ENCODE measurements at regions not wholly inside any gene's neighbourhood (a gene's known extent, or its start where the extent isn't known, plus 50 kb on each side); places are given as distances from the start of the nearest gene placed in this dataset.

DNA sequence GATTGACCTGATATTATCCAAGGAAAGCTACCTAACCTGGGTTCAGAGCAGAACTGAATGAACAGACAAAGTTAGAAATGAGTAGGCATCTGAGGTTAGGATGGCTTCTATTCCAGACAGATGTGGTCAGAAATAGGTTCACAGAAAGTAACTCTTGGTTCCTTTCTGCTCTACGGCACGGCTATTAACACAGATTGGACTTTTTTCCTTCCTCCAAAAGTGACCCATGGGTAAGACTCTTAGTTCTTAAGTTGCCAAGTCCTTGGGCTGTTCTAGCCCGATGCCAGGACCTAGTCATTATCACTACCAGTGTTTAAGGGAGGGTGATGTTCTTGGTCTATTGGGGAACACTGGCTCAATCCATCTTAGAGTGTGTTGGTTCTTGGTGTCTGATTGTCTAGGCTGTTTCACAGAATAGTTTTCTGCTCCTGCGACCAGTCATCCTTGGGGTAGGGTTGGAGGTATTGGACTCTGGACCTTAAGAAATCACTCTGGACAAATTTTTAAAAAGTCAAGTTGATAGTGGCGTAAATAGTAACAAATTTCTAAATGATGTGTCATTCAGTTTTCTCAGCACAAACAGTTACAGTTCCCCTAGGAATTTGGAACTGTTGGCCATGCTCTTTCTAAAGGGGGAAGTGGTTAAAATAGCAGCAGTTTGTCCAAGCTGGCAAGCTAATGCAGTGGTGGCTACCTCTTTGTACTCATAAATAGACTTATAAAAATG, 60.1 kb upstream of the MYCBP2 start:
- ATAC-seq (peak; percentile 33), DNase-seq (peak in 1 of 4 donors; percentile 30)
- Histone ChIP-seq H3K4me1 (no peaks in the 10 kb centered on the region), H3K27ac (no peak overlapping the region), H3K27me3 (no peaks in the 10 kb centered on the region), H3K36me3 (replicated peaks in 1 of 2; ENCODE audit: insufficient read depth in 1 of 2, low read depth in 2 of 2) (no peaks in the 10 kb centered on the region), H3K9me3 (no peaks in the 10 kb centered on the region), H3K4me3 (no peak overlapping the region)
- intact Hi-C loops (cut with DNase I): no loop called here
- 54 to 70% methylated on average over 5 of the region's 5 CpGs for WGBS, 2 donors
- TF ChIP-seq POLR2A (IDR thresholded peaks at IDR 0.05) (no peak), CTCF (IDR thresholded peaks at IDR 0.05) (no peak)

DNA sequence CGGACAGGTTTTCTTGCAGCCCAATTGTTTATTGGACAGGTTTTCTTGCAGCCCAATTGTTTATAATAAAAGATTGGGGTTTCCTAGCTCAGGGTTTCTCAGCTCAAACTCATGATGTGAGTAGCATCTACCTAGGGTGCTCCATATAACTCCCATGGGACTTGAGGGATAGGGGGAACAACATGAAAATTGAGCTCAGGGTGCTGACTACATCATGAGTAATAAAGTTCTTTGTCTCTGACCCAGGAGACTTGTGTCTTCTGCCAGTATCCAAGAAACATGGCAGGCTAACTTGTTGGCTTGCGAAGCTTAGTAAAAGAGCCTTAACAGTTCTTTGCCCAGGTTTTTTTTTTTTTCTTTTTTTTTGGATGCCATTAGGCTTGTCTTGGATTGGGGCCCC, 59.2 kb upstream of the MYCBP2 start:
- H3K9me3 ChIP-seq: no peaks in the 10 kb centered on the region
- H3K36me3 ChIP-seq (replicated peaks in 1 of 2; ENCODE audit: insufficient read depth in 1 of 2, low read depth in 2 of 2): no peaks in the 10 kb centered on the region
- no peaks in the 10 kb centered on the region for H3K27me3 ChIP-seq
- no peak for TF ChIP-seq CTCF (IDR thresholded peaks at IDR 0.05)
- no peak for TF ChIP-seq POLR2A (IDR thresholded peaks at IDR 0.05)
- DNase-seq (no peak), ATAC-seq (no peak)
- no peaks in the 10 kb centered on the region for H3K4me1 ChIP-seq
- H3K4me3 ChIP-seq: no peak overlapping the region
- intact Hi-C loops (cut with DNase I): no loop called here
- 33 to 47% methylated on average over 2 of the region's 2 CpGs for WGBS, 2 donors
- H3K27ac ChIP-seq: no peak overlapping the region

DNA sequence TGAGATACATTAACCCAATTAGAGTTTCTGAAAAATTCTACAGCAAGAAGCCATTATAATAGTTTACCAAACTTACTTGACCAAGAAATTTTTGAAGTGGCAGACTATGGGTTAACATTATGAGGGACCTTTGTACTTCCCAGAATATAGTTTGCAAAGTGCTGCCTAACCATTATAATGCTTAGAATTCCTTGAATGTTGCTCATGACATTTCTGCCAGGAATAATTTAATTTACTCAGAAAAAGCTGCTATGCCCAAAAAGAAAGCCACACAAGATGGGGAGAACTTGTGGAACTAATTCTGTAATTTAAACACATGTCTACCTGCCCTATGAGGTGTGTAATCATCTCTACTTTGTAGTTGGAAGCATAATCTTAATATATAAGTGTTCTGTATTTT, 58.1 kb upstream of the MYCBP2 start:
- Histone ChIP-seq H3K36me3 (replicated peaks in 1 of 2; ENCODE audit: insufficient read depth in 1 of 2, low read depth in 2 of 2) (no peaks in the 10 kb centered on the region), H3K27me3 (no peaks in the 10 kb centered on the region), H3K4me3 (no peak overlapping the region), H3K9me3 (no peaks in the 10 kb centered on the region), H3K27ac (no peak overlapping the region), H3K4me1 (no peaks in the 10 kb centered on the region)
- intact Hi-C loops (cut with DNase I): no loop called here
- DNase-seq (no peak), ATAC-seq (no peak)
- TF ChIP-seq CTCF (IDR thresholded peaks at IDR 0.05) (no peak), POLR2A (IDR thresholded peaks at IDR 0.05) (no peak)

- Histone ChIP-seq H3K4me1 (no peaks in the 10 kb centered on the region), H3K4me3 (no peak overlapping the region), H3K36me3 (replicated peaks in 1 of 2; ENCODE audit: insufficient read depth in 1 of 2, low read depth in 2 of 2) (no peaks in the 10 kb centered on the region), H3K27ac (no peak overlapping the region), H3K9me3 (no peaks in the 10 kb centered on the region), H3K27me3 (no peaks in the 10 kb centered on the region)
- no peak for DNase-seq
- WGBS, 2 donors: 55 to 69% methylated on average over 4 of the region's 4 CpGs
- ATAC-seq: no peak
- intact Hi-C loops (cut with DNase I): no loop called here
- TF ChIP-seq CTCF (IDR thresholded peaks at IDR 0.05) (no peak), POLR2A (IDR thresholded peaks at IDR 0.05) (no peak)
These were observed 56.2 kb upstream of the MYCBP2 start for GRCh38 chr13:77383097-77383496.

- H3K27ac ChIP-seq: no peak overlapping the region
- intact Hi-C loops (cut with DNase I): no loop called here
- 17 to 25% methylated on average over 1 of the region's 1 CpG for WGBS, 2 donors
- no peaks in the 10 kb centered on the region for H3K4me1 ChIP-seq
- ATAC-seq: no peak
- H3K4me3 ChIP-seq: no peak overlapping the region
- peak in 2 of 4 donors; percentile 8 to 55 for DNase-seq
- no peaks in the 10 kb centered on the region for H3K36me3 ChIP-seq (replicated peaks in 1 of 2; ENCODE audit: insufficient read depth in 1 of 2, low read depth in 2 of 2)
- no peaks in the 10 kb centered on the region for H3K9me3 ChIP-seq
- H3K27me3 ChIP-seq: no peaks in the 10 kb centered on the region
- TF ChIP-seq POLR2A (IDR thresholded peaks at IDR 0.05) (no peak), CTCF (IDR thresholded peaks at IDR 0.05) (no peak)
These were observed 54.2 kb upstream of the MYCBP2 start for GRCh38 chr13:77381059-77381458.

All from body of pancreas (tissue), 4 donors.